Ovary (tissue), 3 donors: ENCODE measurements at regions not wholly inside any gene's neighbourhood (a gene's known extent, or its start where the extent isn't known, plus 50 kb on each side); places are given as distances from the start of the nearest gene placed in this dataset.

Experiments used
- CTCF ChIP-seq, 3 donors: fragments of 450-650 bp in 2 of 3; fragments of 200-600 bp in 1 of 3; IDR thresholded peaks; one replicate each; pipeline versions ENCODE4 v1.5.1 to v1.8.0; 2016 to 2022; ENCODE audit warnings: antibody characterized with exemption in 3 of 3, mild to moderate bottlenecking in 1 of 3
- POLR2A ChIP-seq: fragments of 450-650 bp; IDR thresholded peaks from one replicate; pipeline ENCODE4 v1.6.1; 2017; ENCODE audit warnings: antibody characterized with exemption, mild to moderate bottlenecking, moderate library complexity
- donor health status: DM: no; HTN: no; CAD: no.

- TF ChIP-seq CTCF (IDR thresholded peaks at IDR 0.05) (no peak), POLR2A (no peak)
Observed at GRCh38 chr1:57966340-57966739, 542.5 kb upstream of the DAB1 start.
